ENCODE measurements at regions not wholly inside any gene's neighbourhood (a gene's known extent, or its start where the extent isn't known, plus 50 kb on each side); places are given as distances from the start of the nearest gene placed in this dataset.

GRCh38 chr10:23535381-23535780 lies 96.5 kb downstream of the OTUD1 start:
- TF ChIP-seq, protein P1, sequence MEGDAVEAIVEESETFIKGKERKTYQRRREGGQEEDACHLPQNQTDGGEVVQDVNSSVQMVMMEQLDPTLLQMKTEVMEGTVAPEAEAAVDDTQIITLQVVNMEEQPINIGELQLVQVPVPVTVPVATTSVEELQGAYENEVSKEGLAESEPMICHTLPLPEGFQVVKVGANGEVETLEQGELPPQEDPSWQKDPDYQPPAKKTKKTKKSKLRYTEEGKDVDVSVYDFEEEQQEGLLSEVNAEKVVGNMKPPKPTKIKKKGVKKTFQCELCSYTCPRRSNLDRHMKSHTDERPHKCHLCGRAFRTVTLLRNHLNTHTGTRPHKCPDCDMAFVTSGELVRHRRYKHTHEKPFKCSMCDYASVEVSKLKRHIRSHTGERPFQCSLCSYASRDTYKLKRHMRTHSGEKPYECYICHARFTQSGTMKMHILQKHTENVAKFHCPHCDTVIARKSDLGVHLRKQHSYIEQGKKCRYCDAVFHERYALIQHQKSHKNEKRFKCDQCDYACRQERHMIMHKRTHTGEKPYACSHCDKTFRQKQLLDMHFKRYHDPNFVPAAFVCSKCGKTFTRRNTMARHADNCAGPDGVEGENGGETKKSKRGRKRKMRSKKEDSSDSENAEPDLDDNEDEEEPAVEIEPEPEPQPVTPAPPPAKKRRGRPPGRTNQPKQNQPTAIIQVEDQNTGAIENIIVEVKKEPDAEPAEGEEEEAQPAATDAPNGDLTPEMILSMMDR (conservative IDR thresholded peaks at IDR 0.05 in 1 of 2, IDR thresholded peaks at IDR 0.05 in 1 of 2; ENCODE audit: low read depth in 1 of 2, low read length in 2 of 2): no peak
- no peak for TF ChIP-seq EZH2 (IDR thresholded peaks at IDR 0.05; ENCODE audit: low read length, missing control alignments)
